ENCODE measurements at regions not wholly inside any gene's neighbourhood (a gene's known extent, or its start where the extent isn't known, plus 50 kb on each side); places are given as distances from the start of the nearest gene placed in this dataset.

DNA sequence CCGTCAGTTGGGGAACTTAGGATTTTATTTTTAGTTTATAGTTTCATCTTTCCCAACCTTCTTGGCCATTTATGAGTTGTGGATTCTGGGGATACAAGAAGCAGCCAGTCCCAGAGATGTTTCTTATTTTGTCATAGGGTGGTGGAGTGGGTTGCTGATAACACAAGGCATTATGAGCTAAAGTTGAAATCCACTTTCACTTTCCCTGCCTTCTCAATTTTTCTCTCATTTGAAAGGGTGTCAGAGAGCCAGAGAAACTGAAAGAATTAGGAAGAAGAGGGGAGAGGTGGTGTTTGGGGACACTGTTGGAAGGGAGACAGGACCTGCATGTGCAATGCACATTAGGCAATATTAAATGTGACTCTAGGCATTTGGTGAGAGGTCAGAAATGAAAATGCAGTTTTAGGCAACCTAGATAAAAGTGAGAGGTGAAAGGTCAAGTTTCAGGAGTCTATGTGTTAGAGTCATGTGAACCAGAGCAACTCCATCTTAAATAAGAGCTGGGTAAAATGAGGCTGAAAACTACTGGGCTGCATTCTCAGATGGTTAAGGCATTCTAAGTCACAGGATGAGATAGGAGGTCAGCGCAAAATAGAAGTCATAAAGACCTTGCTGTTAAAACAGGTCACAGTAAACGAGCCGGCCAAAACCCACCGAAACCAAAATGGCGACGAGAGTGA is 71.1 kb upstream of the F3 start:
- DNase-seq, result no peak

DNA sequence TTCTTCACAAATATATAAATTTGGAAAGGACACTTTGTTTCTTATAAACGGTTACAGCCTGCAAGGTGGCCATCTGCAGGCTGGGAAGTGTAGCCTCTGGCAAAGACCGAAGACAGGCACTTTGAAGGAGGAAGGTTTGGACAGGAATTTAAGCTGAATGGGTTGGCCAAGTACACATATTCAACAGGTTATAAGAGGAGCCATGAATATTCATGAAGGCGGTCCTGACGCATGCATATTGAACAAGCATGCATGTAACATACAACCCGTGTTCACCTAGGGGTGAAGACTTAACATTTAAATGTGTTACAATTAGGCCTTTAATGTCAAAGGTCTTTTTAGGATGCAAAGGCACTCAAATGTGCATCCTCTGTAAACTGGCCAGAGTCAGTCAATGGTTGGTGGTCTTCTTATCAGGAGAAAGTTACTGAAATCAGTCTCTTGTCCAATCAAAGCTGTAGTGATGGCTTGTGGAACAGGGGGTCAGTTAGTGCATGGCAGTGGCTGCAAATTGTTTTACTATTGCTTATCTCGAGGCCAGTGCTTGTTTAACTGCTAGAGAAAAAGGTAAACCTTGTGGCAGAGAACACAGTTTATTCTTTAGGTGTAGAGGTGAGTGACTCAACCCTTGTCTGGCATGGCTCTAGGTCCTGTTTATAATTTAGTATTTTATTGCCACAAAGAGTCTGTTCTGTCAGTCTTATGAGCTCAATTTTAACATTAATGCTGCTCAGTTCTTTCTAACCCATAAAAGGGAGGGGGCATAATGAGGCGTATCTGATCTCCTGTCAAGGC is 70.3 kb upstream of the F3 start:
- no peak for DNase-seq

DNA sequence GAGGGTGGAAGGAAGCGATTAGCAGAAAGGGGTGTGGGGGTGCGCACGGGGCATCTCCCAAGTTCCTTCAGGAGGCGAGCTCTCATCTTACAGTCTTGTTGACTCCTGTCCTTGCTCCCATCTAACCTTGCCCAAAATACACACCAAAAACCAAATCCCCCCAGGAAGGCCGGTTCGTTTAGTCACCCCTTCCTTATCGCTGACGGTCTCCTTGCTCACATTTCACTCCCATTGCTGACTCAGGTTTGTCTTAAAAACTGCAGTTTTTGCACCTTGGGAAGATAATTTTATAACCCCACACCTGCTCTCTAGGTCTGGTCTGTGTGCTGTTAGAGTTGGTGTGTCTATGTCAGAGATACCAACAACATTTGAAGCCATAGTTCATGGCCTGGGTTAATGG is 68.1 kb upstream of the F3 start:
- no peak for DNase-seq

DNA sequence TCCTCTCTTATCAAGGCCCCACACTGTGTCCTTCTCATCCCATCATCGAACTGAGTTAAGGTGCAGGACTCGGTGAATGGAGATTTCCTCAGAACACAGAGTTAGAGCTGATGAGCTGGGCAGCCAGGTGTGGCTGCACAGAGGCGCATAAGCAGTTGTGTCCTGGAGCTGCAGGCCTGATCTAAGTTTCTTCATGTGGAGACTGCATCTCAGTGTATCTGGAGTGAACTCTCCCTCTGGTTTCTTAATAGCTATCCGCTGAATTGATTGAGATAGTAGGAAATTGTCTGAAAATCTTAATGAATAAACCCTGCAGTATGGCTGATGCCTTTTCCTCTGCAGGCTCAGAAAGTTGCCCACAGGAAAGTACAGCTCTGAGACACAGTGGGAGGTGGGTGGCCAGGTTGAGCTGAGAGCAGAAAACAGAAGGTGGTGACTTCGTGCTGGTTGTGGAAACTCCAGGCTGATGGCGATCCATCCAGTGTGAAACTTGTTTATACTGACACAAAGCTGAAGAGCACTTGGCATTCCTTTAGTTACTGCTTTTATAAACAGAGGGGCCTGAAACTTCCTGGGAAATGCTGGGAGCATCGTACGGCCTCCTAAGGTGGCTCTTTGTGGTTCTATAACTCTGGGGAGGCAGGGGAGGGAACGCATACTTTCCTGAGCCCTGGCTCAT is 67.4 kb upstream of the F3 start:
- no peak for DNase-seq

DNA sequence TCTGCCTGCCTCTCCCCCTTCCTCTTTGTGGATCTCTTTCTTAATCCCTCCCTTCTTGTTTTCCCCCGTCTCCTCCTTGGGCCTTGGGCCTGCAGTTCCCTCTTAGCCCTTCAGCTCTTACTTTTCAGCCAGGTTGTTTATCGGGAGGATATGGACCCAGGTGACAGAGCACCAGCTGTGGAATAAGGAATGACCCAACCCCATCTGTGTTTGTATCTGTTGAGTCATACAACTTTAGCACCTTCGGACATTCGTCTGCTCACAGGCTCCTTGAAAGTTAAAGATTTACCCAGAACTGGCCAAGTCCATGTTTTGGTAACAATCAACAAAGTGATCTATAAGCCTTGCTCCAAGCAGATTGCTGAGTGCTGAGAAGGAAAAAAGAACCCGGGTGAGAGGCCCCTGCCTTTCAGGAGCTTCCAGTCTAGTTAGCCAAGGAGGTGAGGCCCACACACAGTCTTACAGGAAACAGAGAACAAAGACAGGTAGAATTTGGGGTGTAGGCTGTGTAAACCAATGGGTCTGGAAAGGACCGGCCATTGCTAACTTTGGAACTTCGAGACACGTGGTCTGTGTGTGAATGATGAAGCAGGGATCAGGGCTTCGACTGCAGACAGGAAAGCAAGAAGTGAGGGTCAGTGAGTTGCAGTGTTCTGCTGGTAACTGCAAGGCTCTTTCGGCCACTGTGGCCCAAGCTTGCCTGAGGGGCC is 66.7 kb upstream of the F3 start:
- DNase-seq, result no peak

DNA sequence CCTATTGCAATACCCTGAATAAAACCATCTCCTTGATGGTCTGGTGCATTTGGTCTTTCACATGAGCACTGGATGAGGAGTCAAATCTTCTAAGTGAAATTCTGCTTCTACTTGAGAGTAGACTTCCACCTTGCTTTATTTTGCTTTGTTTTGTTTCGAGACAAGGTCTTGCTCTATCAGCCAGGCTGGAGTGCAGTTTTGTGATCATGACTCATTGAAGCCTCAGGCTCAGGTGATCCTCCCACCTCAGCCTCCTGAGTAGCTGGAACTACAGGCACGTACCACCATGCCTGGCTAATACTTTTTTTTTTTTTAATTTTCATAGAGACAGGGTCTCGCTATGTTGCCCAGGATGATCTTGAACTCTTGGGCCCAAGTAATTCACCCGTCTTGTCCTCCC is 65.8 kb upstream of the F3 start:
- DNase-seq, result no peak

DNA sequence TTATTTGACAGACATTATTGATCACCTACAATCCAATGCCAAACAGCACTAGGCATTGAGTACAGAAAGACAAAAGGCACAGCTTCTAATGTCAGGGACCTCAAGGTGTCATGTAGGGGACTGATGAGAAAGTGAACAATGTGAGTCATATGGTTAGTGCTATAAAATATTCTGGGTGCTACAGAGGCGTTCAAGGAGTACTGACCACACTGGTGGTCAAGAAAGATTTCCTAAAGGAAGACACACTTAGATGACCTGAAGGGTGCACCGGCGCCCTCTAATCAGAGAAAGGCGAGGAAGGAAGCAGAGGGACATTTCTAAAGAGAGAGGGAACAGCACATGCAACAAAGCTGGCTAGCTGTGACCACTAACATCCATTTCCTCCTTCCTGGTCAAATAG is 64.9 kb upstream of the F3 start:
- no peak for DNase-seq

DNA sequence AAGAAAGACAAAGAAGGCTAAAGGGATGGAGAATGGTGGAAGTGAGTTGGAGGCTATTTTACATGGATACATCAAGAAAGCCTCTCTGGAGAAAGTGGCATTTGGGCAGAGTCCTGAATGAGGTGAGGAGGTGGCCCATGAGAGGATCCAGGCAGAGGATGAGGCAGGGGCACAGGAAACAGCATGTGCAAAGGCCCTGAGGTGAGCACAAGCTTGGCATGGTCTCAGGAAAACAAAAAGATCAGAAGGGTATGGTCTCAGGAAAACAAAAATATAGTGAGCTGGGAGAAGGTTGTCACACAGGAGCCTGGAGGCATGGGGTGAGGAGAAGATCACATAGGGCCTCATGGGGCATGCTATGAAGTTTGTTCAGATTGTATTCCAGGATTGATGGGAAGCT is 62.1 kb upstream of the F3 start:
- DNase-seq, result no peak

DNA sequence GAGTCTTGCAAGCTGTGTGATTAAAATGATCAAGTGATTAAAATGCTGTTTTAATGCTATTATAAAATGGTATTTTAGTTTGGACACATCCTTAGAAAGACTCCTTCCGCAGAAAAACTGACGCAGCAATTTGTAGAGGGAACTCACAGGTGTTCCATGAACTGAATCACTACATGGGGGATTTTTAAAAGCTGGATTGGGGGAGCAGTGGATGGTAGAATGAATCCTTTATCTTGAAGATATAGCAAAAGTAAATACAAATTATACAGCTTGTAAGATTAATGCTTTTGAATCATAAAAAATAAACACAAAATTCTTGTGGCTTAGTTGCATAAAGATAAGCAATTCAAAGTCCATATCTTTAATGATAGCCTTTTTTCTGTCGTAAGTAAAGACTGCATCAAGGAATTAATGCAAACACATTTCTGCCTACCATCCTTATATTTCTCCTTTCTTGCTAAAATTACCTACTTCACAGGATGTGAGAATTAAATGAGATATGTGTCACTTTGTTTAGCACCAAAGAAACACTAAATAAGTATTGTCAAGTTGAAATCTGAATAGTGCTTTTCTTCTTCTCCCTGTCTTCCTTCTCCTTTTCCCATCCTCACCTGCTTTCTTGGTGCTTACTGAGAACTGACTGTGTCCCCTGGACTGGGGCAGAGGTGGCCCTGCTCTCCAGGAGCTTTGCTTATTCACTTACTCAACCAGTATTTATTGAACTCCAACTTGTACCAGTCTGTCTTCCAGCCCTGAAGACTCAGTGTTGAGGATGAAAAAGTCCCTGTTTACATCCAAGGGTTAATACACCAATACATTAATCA is 61.5 kb upstream of the F3 start:
- DNase-seq, result no peak

DNA sequence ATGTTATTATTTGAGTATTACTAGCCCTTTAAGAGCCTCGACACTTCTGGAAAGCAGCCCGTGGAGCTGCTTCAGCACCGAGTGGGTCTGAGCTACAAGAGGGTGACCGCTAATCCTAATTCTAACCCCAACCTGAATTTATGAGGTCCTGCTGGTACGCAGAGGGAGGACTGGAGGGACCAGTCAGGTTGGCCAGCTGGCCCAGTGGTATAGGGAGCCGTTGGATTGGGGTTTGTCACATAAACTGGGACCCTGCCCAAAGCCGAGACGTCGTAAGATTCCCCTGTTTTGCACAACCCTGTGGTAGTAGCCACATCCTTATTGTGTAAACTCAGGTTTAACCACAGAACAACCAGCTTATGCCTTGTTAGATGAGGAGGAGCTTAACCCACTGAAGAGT is 60.8 kb upstream of the F3 start:
- DNase-seq, result no peak

DNA sequence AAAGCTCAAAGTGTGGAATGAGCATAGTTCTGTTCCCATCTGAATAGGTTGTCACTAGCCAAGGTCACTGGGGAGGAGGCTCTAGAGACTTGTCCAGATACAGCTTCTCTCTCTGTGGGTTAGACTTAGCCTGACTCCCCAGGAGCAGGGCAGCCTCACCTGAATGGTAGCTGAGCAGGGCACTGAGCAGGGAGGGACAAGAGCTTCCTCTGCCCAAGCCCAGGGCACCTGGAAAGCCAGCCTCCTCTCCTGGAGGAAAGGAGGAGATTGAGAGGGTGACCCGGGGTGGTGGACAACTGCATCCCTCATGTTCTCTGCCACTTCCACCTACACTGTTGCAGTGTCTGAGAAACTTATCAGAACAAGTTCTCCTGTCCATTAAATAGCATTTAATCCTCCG is 59.0 kb upstream of the F3 start:
- DNase-seq, result no peak

DNA sequence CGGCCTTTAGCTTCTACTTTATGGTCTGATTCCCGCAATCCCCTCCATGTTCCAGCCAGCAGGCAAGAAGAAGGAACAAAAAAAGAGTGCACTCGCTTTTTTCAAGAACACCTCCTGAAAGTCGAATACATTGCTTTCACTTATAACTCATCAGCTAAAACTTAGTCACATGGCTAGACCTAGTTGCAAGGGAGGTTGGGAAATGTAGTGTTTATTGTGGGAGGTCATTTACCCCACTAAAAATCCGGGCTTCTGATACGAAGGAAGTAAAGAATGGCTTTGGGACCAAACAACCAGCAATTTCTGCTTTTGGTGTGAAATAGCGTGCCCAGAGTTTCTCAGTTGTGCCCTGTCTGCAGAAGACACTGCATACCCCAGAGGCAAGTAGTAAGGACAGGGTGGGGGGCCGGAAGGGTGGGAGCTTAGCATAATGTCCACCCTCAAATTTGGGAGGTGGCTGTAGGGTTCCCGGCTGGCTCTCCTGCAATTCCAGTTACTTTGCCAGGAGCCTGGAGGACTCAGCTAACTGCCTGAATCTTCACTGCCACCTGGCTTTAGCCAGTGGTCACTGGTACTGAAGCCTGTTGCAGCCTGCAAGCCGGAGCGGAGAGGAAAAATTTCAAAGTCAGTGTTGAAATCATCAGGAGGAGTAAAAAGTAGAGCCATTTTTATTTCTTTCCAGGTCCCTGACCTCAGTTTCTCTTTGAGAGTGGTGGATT is 57.7 kb upstream of the F3 start:
- DNase-seq, result no peak

DNA sequence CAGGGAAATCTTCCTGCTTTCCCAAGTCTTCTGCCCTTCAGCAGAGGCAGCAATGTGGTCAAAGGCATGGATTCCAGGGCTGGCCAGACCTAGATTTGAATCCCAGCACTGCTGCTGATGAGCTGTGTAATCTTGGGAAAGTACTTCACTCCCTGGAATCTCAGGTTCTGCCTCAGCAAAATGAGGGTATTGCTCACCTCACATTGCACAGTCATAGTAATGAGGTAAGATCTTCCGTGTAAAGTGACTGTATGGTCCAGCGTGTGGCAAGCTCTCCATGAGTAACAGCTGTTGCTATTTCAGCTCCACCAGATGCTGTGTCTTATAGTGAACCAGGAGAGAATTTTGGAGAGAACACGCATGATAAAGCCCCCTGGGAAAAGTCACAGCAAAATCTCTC is 56.1 kb upstream of the F3 start:
- no peak for DNase-seq

DNA sequence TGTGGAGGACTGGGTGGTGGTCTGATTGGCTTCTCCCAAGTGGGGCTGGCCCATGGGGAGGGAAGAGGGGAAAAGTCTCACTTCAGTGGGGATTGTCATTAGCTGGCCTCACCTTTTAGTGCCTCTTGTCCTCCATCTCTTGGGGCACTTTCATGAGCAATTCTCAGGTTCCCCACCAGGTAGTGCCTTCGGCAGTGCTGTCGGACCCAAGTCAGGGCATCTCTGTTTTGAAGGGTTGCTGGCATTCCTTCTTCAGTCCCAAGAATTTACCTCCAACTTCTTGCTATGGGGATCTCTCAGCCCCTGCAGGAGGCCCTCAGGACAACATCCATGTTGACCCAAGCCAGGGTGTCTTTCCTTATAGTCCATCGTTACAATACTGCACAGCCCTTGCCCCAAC is 54.7 kb upstream of the F3 start:
- no peak for DNase-seq

DNA sequence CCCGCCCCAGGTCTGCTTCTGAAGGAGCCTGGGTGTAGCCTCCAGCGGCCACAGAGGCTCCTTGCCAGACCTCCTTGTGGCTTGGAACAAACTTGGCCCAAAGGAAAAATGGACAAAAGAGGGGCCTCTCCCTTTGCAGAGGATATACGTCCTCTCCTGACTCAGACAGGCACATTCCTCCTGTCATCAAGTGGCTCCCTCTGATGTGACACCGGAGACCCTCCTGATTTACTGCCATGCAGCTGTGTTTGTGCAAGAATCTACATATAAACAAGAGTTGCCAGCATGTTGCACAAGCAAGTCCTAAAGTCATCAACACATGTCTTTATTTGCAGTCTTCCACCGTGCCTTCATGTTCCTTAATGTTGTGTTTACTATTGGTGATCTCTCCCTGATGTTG is 54.1 kb upstream of the F3 start:
- DNase-seq, result no peak

DNA sequence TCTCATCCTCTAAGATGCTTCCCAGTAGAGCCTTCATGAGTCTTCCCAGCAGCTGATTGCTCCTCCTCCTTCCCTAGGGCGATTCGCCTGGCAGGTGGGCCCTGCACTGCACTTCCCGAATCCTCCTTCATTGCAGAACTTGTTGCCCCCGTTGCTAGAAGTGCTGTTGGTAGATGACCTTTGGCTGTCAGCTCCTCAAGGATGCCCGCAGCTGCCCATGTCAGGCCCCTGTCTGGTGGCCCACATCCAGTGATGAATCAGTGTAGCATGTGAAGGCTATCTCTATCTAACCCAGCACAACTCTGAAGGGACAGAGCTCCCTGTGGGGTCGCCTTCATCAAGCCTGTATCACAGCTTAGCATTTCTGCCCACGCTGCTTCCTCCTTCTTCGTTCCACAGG is 52.1 kb upstream of the F3 start:
- no peak for DNase-seq

DNA sequence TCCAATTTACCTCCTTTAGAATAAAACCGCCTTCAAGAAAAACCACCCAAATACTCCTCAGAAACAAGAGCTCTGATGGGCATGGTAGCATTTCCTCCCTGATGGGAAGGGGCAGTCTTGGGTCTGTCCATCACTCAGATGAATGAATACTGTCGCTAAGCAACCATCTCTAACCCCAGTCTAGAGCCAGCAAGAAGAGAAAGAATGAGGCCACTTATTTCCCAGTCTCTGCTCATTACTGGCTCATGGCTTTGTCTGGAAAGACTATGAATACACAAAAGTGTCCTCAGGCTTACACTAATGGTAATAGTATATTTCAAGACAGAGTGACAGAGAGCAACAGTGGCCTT is 51.0 kb upstream of the F3 start:
- no peak for DNase-seq

DNA sequence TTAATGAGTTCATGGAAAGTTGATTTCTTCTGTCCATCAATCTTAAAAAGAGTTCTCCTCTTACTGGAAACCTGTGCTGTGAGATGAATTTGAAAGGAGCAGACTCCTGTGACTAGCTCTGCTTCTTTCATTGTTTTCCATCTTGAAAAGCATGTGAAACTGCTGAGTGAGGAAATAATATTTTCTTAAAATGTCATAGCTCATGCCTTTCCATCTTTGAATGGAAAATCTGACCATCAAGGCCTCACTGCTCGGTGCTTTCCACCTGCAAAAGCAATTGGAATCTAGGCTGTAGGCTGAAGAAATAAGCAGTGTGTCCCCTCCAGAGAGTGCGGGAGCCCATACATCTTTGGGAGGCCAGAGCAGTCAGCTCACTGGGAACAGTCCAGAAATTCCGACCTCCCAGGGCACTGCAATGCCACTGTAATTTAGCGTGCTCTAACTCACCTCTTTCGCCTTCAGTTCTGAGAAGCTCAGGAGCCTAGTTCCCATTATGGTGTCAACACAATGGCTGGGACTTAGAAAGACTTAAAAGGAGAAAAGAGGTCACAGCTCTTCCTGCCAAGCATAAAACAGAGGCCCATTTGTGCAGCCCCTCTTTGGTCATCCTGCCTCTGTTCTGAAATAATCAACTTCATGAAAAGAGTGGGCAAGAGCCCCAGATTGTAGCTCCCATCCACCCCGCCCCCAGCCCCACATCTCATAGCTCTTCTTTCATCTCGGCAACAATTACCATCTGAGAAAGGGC is 50.4 kb upstream of the F3 start:
- no peak for DNase-seq
